PFSK-1 (cell line): ENCODE measurements at regions not wholly inside any gene's neighbourhood (a gene's known extent, or its start where the extent isn't known, plus 50 kb on each side); places are given as distances from the start of the nearest gene placed in this dataset.

Experiments used
- FOXP2 ChIP-seq: optimal IDR thresholded peaks from 2 replicates; pipeline ENCODE3; 2011; ENCODE audit warnings: borderline replicate concordance, control low read depth, inconsistent platforms; ENCODE audit not compliant: insufficient read depth; ENCODE audit errors: extremely low read length, extremely low read depth
- POLR2AphosphoS5 ChIP-seq: IDR thresholded peaks from 2 replicates; pipeline ENCODE4 v1.6.1; 2012; ENCODE audit warnings: low read depth, mild to moderate bottlenecking, control low read depth, low read length, moderate library complexity
- SIN3A ChIP-seq: IDR thresholded peaks from 2 replicates; pipeline ENCODE4 v1.6.1; 2012; ENCODE audit warnings: mild to moderate bottlenecking, low read length, moderate library complexity, borderline replicate concordance; ENCODE audit not compliant: insufficient read depth
- TF ChIP-seq, protein P1 (sequence below), 2 experiments: IDR thresholded peaks; 2 replicates each; pipeline versions ENCODE4 v1.6.1 to v1.8.0; 2011 to 2012; ENCODE audit warnings: low read depth in 2 of 2, low read length in 2 of 2, control low read depth in 1 of 2, inconsistent platforms in 1 of 2, mild to moderate bottlenecking in 1 of 2, moderate library complexity in 1 of 2; ENCODE audit not compliant: insufficient read depth in 1 of 2

- TF ChIP-seq SIN3A (no peak), POLR2AphosphoS5 (no peak), FOXP2 (no peak)
- TF ChIP-seq, protein P1, sequence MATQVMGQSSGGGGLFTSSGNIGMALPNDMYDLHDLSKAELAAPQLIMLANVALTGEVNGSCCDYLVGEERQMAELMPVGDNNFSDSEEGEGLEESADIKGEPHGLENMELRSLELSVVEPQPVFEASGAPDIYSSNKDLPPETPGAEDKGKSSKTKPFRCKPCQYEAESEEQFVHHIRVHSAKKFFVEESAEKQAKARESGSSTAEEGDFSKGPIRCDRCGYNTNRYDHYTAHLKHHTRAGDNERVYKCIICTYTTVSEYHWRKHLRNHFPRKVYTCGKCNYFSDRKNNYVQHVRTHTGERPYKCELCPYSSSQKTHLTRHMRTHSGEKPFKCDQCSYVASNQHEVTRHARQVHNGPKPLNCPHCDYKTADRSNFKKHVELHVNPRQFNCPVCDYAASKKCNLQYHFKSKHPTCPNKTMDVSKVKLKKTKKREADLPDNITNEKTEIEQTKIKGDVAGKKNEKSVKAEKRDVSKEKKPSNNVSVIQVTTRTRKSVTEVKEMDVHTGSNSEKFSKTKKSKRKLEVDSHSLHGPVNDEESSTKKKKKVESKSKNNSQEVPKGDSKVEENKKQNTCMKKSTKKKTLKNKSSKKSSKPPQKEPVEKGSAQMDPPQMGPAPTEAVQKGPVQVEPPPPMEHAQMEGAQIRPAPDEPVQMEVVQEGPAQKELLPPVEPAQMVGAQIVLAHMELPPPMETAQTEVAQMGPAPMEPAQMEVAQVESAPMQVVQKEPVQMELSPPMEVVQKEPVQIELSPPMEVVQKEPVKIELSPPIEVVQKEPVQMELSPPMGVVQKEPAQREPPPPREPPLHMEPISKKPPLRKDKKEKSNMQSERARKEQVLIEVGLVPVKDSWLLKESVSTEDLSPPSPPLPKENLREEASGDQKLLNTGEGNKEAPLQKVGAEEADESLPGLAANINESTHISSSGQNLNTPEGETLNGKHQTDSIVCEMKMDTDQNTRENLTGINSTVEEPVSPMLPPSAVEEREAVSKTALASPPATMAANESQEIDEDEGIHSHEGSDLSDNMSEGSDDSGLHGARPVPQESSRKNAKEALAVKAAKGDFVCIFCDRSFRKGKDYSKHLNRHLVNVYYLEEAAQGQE (IDR thresholded peaks at IDR 0.05; ENCODE audit: insufficient read depth in 1 of 2, low read depth in 2 of 2, low read length in 2 of 2) = no peak
Observed at GRCh38 chr12:105436636-105437035, 106.1 kb downstream of the C12orf75 start.
